GM19372 (cell line): ENCODE measurements at regions not wholly inside any gene's neighbourhood (a gene's known extent, or its start where the extent isn't known, plus 50 kb on each side); places are given as distances from the start of the nearest gene placed in this dataset.

Source experiments
- ATAC-seq: cut with Tn5 transposase; IDR thresholded peaks from one replicate; pipeline ENCODE4 v1.9.1; 2021; ENCODE audit warnings: mild to moderate bottlenecking, low read depth, moderate library complexity; ENCODE audit not compliant: unreplicated experiment

- ATAC-seq, result no peak
Measured at GRCh38 chr16:85473323-85473722, 139.8 kb upstream of the GSE1 start.

- ATAC-seq, result no peak
Measured at GRCh38 chr16:85473909-85474620, 139.1 kb upstream of the GSE1 start.

GRCh38 chr16:85474621-85475217, 138.4 kb upstream of the GSE1 start:
- no peak for ATAC-seq

- no peak for ATAC-seq
Measured at GRCh38 chr16:85475233-85475632, 137.9 kb upstream of the GSE1 start.

GRCh38 chr16:85475691-85476300, 137.3 kb upstream of the GSE1 start:
- no peak for ATAC-seq

- no peak for ATAC-seq
Measured at GRCh38 chr16:85476389-85476788, 136.7 kb upstream of the GSE1 start.

GRCh38 chr16:85477801-85478363, 135.2 kb upstream of the GSE1 start:
- no peak for ATAC-seq

- no peak for ATAC-seq
Measured at GRCh38 chr16:85479972-85480726, 133.0 kb upstream of the GSE1 start.

GRCh38 chr16:85480727-85481101, 132.4 kb upstream of the GSE1 start:
- ATAC-seq, result no peak

GRCh38 chr16:85481206-85481605, 131.9 kb upstream of the GSE1 start:
- ATAC-seq, result no peak

GRCh38 chr16:85481738-85482137, 131.4 kb upstream of the GSE1 start:
- ATAC-seq, result no peak

GRCh38 chr16:85483424-85483823, 129.7 kb upstream of the GSE1 start:
- ATAC-seq, result no peak

GRCh38 chr16:85484347-85485300, 128.5 kb upstream of the GSE1 start:
- no peak for ATAC-seq

- no peak for ATAC-seq
Measured at GRCh38 chr16:85485379-85485778, 127.7 kb upstream of the GSE1 start.

GRCh38 chr16:85486256-85486915, 126.7 kb upstream of the GSE1 start:
- ATAC-seq, result no peak

GRCh38 chr16:85488414-85488813, 124.7 kb upstream of the GSE1 start:
- ATAC-seq, result no peak

- ATAC-seq, result no peak
Measured at GRCh38 chr16:85490407-85491057, 122.6 kb upstream of the GSE1 start.

- ATAC-seq, result no peak
Measured at GRCh38 chr16:85491058-85491771, 121.9 kb upstream of the GSE1 start.
